ENCODE measurements at regions not wholly inside any gene's neighbourhood (a gene's known extent, or its start where the extent isn't known, plus 50 kb on each side); places are given as distances from the start of the nearest gene placed in this dataset.

GRCh38 chr11:71145988-71146824 is 106.2 kb downstream of the SHANK2 start:
- TF ChIP-seq CTCF (IDR thresholded peaks at IDR 0.05) (no peak), EP300 (IDR thresholded peaks at IDR 0.05; ENCODE audit: low read depth) (no peak)

Data from transverse colon (tissue), 3 donors.